ENCODE measurements at regions not wholly inside any gene's neighbourhood (a gene's known extent, or its start where the extent isn't known, plus 50 kb on each side); places are given as distances from the start of the nearest gene placed in this dataset.

GRCh38 chr7:12759151-12759550, 71.7 kb downstream of the ARL4A start (continued):
- no peak for TF ChIP-seq NR2C2 (IDR thresholded peaks at IDR 0.05; ENCODE audit: borderline replicate concordance, control insufficient read depth, insufficient read length, low read depth)
- TF ChIP-seq POU2F2 (IDR thresholded peaks at IDR 0.05; ENCODE audit: borderline replicate concordance, low read depth, low read length), result no peak

GRCh38 chr7:12761111-12761510, 73.7 kb downstream of the ARL4A start:
- Histone ChIP-seq H3K4me1 (ENCODE audit: control insufficient read depth, insufficient read depth, low read length) (no peaks in the 10 kb centered on the region), H3K9ac (ENCODE audit: control insufficient read depth, insufficient read depth, low read length) (no peak overlapping the region), H3K27me3 (replicated peaks in 1 of 2; ENCODE audit: control insufficient read depth in 2 of 2, insufficient read depth in 2 of 2, low read length in 1 of 2) (no peaks in the 10 kb centered on the region), H3K4me3 (no peak overlapping the region), H4K20me1 (ENCODE audit: control insufficient read depth, insufficient read depth) (no peaks in the 10 kb centered on the region), H3K27ac (ENCODE audit: control insufficient read depth, insufficient read depth) (no peak overlapping the region), H3K79me2 (ENCODE audit: control insufficient read depth, insufficient read depth, low read length) (no peaks in the 10 kb centered on the region), H2AFZ (ENCODE audit: control insufficient read depth, low read depth, low read length) (no peak overlapping the region), H3K36me3 (ENCODE audit: control insufficient read depth in 2 of 2, insufficient read depth in 2 of 2, low read length in 1 of 2) (no peaks in the 10 kb centered on the region), H3K9me3 (replicated peaks; ENCODE audit: control insufficient read depth, insufficient read depth, low read length) (no peaks in the 10 kb centered on the region), H3K4me2 (ENCODE audit: control insufficient read depth, insufficient read depth) (no peak overlapping the region)
- no peak for ATAC-seq
- WGBS (ENCODE audit: insufficient coverage, insufficient replicate concordance, low lambda C conversion rate, missing lambda C conversion rate), result 35% methylated on average over 4 of the region's 4 CpGs
- ChIA-PET SMC1A (ENCODE audit: uncharacterized antibody, unreplicated experiment) (no interaction called here), RAD21 (ENCODE audit: unreplicated experiment) (no interaction called here), CTCF (no interaction called here), POLR2A (no interaction called here)
- in situ Hi-C loops (cut with MboI), result no loop called here
- no TSS peak for BruUV-seq (replicated peaks)
- intact Hi-C loops (cut with micrococcal nuclease; ENCODE audit: unreplicated experiment), result no loop called here
- no peak for DNase-seq (ENCODE audit: low read depth, low spot score)
- TF ChIP-seq, protein P1, sequence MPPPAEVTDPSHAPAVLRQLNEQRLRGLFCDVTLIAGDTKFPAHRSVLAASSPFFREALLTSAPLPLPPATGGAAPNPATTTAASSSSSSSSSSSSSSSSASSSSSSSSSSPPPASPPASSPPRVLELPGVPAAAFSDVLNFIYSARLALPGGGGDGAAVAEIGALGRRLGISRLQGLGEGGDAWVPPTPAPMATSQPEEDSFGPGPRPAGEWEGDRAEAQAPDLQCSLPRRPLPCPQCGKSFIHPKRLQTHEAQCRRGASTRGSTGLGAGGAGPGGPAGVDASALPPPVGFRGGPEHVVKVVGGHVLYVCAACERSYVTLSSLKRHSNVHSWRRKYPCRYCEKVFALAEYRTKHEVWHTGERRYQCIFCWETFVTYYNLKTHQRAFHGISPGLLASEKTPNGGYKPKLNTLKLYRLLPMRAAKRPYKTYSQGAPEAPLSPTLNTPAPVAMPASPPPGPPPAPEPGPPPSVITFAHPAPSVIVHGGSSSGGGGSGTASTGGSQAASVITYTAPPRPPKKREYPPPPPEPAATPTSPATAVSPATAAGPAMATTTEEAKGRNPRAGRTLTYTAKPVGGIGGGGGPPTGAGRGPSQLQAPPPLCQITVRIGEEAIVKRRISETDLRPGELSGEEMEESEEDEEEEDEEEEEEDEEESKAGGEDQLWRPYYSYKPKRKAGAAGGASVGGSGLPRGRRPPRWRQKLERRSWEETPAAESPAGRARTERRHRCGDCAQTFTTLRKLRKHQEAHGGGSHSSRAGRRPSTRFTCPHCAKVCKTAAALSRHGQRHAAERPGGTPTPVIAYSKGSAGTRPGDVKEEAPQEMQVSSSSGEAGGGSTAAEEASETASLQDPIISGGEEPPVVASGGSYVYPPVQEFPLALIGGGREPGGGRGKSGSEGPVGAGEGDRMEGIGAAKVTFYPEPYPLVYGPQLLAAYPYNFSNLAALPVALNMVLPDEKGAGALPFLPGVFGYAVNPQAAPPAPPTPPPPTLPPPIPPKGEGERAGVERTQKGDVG (CRISPR knock-in tag; IDR thresholded peaks at IDR 0.05), result no peak
- no peak for TF ChIP-seq EED (IDR thresholded peaks at IDR 0.05; ENCODE audit: low read depth)
- TF ChIP-seq SMC3 (IDR thresholded peaks at IDR 0.05; ENCODE audit: borderline replicate concordance, low read length), result no peak
- no peak for TF ChIP-seq SMAD1 (IDR thresholded peaks at IDR 0.05; ENCODE audit: low read depth, partially characterized antibody)
- FAIRE-seq, result no peak

Data from GM12878 (cell line).